Pancreas (tissue), 10 donors: ENCODE measurements at regions not wholly inside any gene's neighbourhood (a gene's known extent, or its start where the extent isn't known, plus 50 kb on each side); places are given as distances from the start of the nearest gene placed in this dataset.
"Not testable (repeated sequence)": the region's sequence is repeated elsewhere in the genome, so short reads cannot be mapped to it uniquely, and the experiment has no call there.

Source experiments
- ATAC-seq, 4 donors: fragments of 200-7000 bp; cut with Tn5 transposase; one replicate each; pipeline versions ENCODE4 v1.8.0 to v1.9.1; 2020; ENCODE audit warnings: mild to moderate bottlenecking in 4 of 4, moderate library complexity in 4 of 4
- DNase-seq, 6 donors: peaks; one replicate each; pipeline ENCODE4 v3.0.0-alpha.2; 2020
- FAIRE-seq: peaks from 2 replicates; lab custom pipeline; 2012; peaks lifted over from hg19 to GRCh38; lab: Jason Lieb, UNC
- H3K27ac ChIP-seq, 4 donors: fragments of 200-600 bp; sonication (generic); 1 replicate in 3 of 4; 2 replicates in 1 of 4; pipeline versions ENCODE4 v1.5.0 to v1.8.0; 2020
- H3K27me3 ChIP-seq, 4 donors: fragments of 200-600 bp; one replicate each; pipeline ENCODE4 v1.8.0; 2021
- H3K36me3 ChIP-seq, 3 donors: fragments of 200-600 bp; sonication (generic) in 1 of 3; one replicate each; pipeline versions ENCODE4 v1.5.0 to v1.8.0; 2020 to 2021
- H3K4me1 ChIP-seq, 3 donors: fragments of 200-600 bp; one replicate each; pipeline ENCODE4 v1.8.0; 2021
- H3K4me3 ChIP-seq, 4 donors: fragments of 200-600 bp; sonication (generic) in 2 of 4; one replicate each; pipeline versions ENCODE4 v1.5.0 to v1.8.0; 2020 to 2021
- H3K9me3 ChIP-seq, 4 donors: fragments of 200-600 bp; one replicate each; pipeline ENCODE4 v1.8.0; 2021
- CTCF ChIP-seq, 4 donors: fragments of 200-600 bp; sonication (generic) in 3 of 4; IDR thresholded peaks; one replicate each; pipeline versions ENCODE4 v1.5.0 to v1.8.0; 2021; ENCODE audit warnings: antibody characterized with exemption in 4 of 4
- WGBS, 2 donors: extraction: QIAGEN DNeasy Blood & Tissue Kit; methylation state at CpG; one replicate each; pipeline ENCODE4 v1.1.7; 2013; 5-methylcytosine and 5-hydroxymethylcytosine counted together
- intact Hi-C, 3 donors: fragments of 100-400 bp; cut with DNase I; formaldehyde crosslinking; loops; one replicate each; pipeline versions ENCODE4 v1.11.1 to v1.14.2; 2022
- donor health status: healthy with polysubstance abuse.
- donor health status: DM: no; HTN: no; CAD: no; lungs with moderate emphysema.
- donor health status: DM: no; HTN: no; CAD: no.
- donor health status: control.
- donor health status: control.
- donor health status: Bipolar disorder and iron deficiency.
- donor health status: DM: yes; HTN: yes; CAD: no.
- donor health status: DM: no; HTN: no; CAD: no.
- donor health status: DM: no; HTN: no; CAD: no.
- donor health status: DM: yes; HTN: yes; CAD: no.

GRCh38 chr6:169119669-169120068 is 134.0 kb downstream of the THBS2 start:
- no peak for TF ChIP-seq CTCF (IDR thresholded peaks at IDR 0.05)
- Histone ChIP-seq H3K27ac (no peak overlapping the region), H3K36me3 (no peaks in the 10 kb centered on the region), H3K4me3 (no peak overlapping the region), H3K9me3 (no peaks in the 10 kb centered on the region), H3K4me1 (no peaks in the 10 kb centered on the region), H3K27me3 (no peaks in the 10 kb centered on the region)
- DNase-seq, result no peak
- intact Hi-C loops, result no loop called here
- no peak for FAIRE-seq
- WGBS, 2 donors, result 84 to 96% methylated on average over 1 of the region's 1 CpG
- no peak for ATAC-seq

GRCh38 chr6:169118346-169118830 is 135.3 kb downstream of the THBS2 start:
- DNase-seq (no peak), FAIRE-seq (no peak), ATAC-seq (no peak)
- H3K27ac ChIP-seq, result no peak overlapping the region
- no peak overlapping the region for H3K4me3 ChIP-seq
- TF ChIP-seq CTCF (IDR thresholded peaks at IDR 0.05), result no peak
- H3K27me3 ChIP-seq, result no peaks in the 10 kb centered on the region
- H3K4me1 ChIP-seq, result no peaks in the 10 kb centered on the region
- intact Hi-C loops, result no loop called here
- H3K36me3 ChIP-seq, result no peaks in the 10 kb centered on the region
- H3K9me3 ChIP-seq, result no peaks in the 10 kb centered on the region
- WGBS, 2 donors, result 60 to 73% methylated on average over 7 of the region's 7 CpGs

GRCh38 chr6:169117663-169118062 is 136.0 kb downstream of the THBS2 start:
- 66 to 73% methylated on average over 7 of the region's 7 CpGs for WGBS, 2 donors
- intact Hi-C loops, result no loop called here
- FAIRE-seq, result no peak

GRCh38 chr6:169115632-169116031 is 138.0 kb downstream of the THBS2 start:
- Histone ChIP-seq H3K36me3 (no peaks in the 10 kb centered on the region), H3K4me3 (no peak overlapping the region), H3K27ac (no peak overlapping the region), H3K9me3 (no peaks in the 10 kb centered on the region), H3K27me3 (no peaks in the 10 kb centered on the region), H3K4me1 (no peaks in the 10 kb centered on the region)
- TF ChIP-seq CTCF (IDR thresholded peaks at IDR 0.05), result no peak
- DNase-seq, result no peak
- intact Hi-C loops, result no loop called here
- no peak for FAIRE-seq
- 69 to 70% methylated on average over 3 of the region's 3 CpGs for WGBS, 2 donors
- ATAC-seq, result no peak

More at GRCh38 chr6:169117663-169118062, 136.0 kb downstream of the THBS2 start:
- Histone ChIP-seq H3K9me3 (no peaks in the 10 kb centered on the region), H3K36me3 (no peaks in the 10 kb centered on the region), H3K27ac (no peak overlapping the region), H3K4me3 (no peak overlapping the region), H3K4me1 (no peaks in the 10 kb centered on the region), H3K27me3 (no peaks in the 10 kb centered on the region)
- TF ChIP-seq CTCF (IDR thresholded peaks at IDR 0.05), result no peak
- DNase-seq (no peak), ATAC-seq (no peak)

GRCh38 chr6:169114632-169115031 is 139.0 kb downstream of the THBS2 start:
- 79 to 83% methylated on average over 8 of the region's 8 CpGs for WGBS, 2 donors
- FAIRE-seq, DNase-seq: not testable (repeated sequence)

More at GRCh38 chr6:169114632-169115031, 139.0 kb downstream of the THBS2 start:
- intact Hi-C loops, H3K9me3 ChIP-seq, H3K4me3 ChIP-seq, H3K4me1 ChIP-seq, H3K27ac ChIP-seq, H3K27me3 ChIP-seq, ATAC-seq, H3K36me3 ChIP-seq: not testable (repeated sequence)
